HG02763 (cell line): ENCODE measurements at regions not wholly inside any gene's neighbourhood (a gene's known extent, or its start where the extent isn't known, plus 50 kb on each side); places are given as distances from the start of the nearest gene placed in this dataset.
"Not testable (repeated sequence)": the region's sequence is repeated elsewhere in the genome, so short reads cannot be mapped to it uniquely, and the experiment has no call there.

Experiments
- ATAC-seq: cut with Tn5 transposase; IDR thresholded peaks from one replicate; pipeline ENCODE4 v1.9.1; 2021; ENCODE audit warnings: mild to moderate bottlenecking, moderate library complexity; ENCODE audit not compliant: unreplicated experiment

GRCh38 chr14:106642971-106643370, 1116.6 kb downstream of the TMEM121 start:
- not testable (repeated sequence) for ATAC-seq

DNA sequence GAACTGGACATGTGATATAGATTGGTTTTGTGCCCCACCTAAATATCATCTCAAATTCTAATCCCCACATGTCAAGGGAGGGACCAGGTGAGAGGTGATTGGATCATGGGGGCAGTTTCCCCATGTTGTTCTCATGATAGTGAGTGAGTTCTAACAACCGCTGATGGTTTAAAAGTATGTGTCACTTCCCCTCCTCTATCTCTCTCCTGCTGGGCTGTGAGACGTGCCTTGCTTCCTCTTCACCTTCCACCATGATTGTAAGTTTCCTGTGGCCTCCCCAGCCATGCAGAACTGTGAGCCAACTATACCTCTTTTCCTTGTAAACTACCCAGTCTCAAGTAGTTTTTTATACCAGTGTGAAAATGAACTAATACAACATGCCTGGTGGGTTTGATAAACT, 1122.5 kb downstream of the TMEM121 start:
- ATAC-seq, result not testable (repeated sequence)

GRCh38 chr14:106651016-106651415, 1124.6 kb downstream of the TMEM121 start:
- no peak for ATAC-seq

- ATAC-seq, result no peak
Measured at GRCh38 chr14:106652494-106652893, 1126.1 kb downstream of the TMEM121 start.

DNA sequence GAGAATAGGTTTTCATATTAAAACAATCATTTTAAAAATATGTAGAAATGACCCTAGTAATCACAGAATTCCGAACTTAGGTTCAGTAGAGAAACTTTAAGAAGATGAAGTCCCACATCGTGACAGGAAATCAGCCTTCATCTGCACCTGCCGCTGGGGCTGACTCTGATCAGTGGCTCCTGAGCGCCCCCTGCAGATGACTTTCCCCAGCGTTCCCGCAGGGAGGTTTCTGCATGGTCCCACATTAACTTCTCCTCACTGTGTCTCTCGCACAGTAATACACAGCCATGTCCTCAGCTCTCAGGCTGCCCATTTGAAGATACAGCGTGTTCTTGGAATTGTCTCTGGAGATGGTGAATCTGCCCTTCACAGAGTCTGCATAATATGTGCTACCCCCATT, 1131.1 kb downstream of the TMEM121 start:
- no peak for ATAC-seq

DNA sequence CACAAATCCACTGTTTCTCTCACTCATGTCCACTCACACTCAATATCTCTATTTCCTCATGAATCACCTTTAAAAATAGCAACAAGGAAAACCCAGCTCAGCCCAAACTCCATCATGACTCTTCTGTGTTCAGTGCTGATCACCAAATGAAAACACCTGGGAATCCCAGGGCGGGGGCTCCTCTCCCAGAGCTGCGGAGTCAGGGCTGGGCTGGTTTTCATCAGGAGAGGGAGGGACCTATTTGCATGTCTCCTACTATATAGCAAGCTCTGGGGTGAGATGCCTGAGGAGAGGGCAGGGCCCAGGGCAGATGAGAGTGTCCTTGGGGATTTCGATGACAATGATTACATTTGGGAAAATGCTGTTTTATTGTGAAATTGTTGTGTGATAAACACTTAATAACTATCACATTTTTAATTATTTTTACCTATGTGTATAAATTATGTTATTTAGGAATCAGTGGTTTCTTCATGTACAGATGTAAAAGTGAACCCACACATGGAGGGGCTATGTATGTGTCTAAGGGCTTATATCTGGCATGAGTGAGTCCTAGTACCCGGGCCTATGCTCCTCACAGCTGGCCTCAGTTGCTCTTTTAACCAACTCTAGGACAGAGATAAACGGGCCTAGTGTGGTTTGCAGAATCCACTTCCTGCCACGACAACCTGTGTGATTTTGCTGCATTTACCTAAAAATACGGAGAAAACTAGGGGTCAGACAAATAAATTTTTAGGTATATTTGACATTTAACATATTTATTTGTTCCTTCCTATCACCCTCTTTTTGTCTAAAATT, 1131.9 kb downstream of the TMEM121 start:
- ATAC-seq, result not testable (repeated sequence)

DNA sequence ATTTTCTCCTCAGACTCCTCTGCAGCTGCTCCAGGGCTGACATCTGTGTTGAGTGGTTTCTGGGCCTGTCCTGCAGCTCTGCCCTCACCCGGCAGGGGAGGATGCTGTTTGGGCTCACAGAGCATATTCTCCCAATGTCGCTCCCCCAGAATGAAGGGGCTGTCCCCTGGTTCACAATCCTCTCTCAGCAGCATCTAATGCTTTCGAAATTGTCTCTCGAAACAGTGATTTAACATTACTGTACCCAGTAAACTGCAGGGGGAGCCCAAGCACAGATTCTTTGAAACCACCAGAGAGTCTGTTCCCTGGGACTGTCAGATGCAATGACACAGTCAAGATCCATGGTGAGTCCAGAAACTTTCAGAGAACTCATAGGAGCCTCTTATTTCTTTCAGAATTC, 1135.2 kb downstream of the TMEM121 start:
- ATAC-seq, result not testable (repeated sequence)

- no peak for ATAC-seq
Measured at GRCh38 chr14:106662936-106663550, 1136.7 kb downstream of the TMEM121 start.

DNA sequence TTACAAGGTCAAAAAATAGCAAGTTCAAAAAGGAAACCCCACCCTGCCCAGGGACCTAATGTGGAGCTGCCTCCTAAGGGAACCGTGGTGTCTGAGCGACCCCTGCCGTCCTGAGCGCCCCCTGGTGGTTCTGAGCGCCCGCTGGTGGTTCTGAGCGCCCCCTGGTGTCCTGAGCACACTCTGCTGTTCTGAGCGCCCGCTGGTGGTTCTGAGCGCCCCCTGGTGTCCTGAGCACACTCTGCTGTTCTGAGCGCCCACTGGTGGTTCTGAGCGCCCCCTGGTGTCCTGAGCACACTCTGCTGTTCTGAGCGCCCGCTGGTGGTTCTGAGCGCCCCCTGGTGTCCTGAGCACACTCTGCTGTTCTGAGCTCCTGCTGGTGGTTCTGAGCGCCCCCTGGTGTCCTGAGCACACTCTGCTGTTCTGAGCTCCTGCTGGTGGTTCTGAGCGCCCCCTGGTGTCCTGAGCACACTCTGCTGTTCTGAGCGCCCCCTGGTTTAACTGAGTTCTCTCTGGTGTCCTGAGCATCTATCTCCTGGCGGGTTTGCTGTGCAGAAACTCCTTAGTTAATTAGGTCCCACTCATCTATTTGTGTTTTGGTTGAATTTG, 1137.5 kb downstream of the TMEM121 start:
- peak; percentile 63 for ATAC-seq

GRCh38 chr14:106665814-106666213, 1139.4 kb downstream of the TMEM121 start:
- no peak for ATAC-seq

- no peak for ATAC-seq
Measured at GRCh38 chr14:106666341-106666740, 1140.0 kb downstream of the TMEM121 start.

- ATAC-seq, result no peak
Measured at GRCh38 chr14:106670011-106670410, 1143.6 kb downstream of the TMEM121 start.

DNA sequence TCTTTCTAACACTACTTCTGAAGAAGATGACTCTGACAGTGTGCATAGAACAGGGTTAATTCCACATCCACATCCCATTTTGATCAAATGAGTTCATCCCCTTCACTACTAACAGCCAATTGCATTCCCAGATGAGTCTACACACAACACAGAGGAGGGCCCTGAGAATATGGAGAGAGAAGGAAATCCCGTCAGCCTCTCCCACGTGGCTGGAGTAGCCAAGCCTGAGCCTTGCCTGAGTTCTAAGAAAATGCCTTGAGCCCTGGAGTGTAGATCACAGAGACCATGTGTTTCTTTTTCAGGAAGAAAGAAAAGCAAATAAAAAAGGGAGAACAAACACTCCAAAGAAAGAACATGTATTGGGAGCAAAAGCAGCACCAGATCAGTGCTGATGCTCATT, 1147.7 kb downstream of the TMEM121 start:
- not testable (repeated sequence) for ATAC-seq

- not testable (repeated sequence) for ATAC-seq
Measured at GRCh38 chr14:106674509-106675125, 1148.2 kb downstream of the TMEM121 start.

DNA sequence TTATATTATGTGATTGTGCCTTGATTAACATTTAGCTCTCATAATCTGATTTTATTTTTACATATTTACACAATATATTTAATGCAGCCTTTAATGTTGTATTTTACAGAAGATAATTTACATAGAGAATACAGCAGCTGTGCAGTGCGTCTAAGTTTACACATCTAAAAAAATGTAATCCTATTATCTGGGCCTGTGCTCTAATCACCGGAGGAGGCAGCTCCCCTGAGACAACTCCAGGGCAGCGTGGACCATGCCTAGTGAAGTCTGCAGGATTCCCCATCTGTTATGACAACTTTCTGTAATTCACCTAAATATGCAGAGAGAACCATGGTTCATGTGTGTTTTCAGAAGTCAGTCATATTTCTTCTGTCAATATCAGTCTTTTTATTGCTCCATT, 1149.3 kb downstream of the TMEM121 start:
- ATAC-seq, result not testable (repeated sequence)

DNA sequence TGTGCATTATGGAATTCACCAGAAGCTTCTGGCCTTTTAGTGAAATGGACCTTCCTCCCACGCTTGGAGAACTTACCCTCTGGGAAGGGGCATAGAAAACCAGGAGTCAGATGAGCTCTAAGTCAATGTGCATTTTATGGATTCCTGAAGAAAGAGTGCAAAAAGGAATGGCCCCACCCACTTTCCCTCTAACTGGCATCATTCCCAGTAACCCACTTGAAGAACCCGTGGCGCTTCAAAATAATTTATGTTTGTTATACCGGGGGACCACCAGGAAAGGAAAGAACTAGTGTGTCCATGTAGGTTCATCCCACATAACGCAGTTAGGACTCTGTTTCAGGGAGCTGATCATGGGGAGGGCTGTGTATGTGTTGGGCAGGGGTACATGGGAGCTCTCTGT, 1153.4 kb downstream of the TMEM121 start:
- ATAC-seq, result no peak

- ATAC-seq, result no peak
Measured at GRCh38 chr14:106681161-106681560, 1154.8 kb downstream of the TMEM121 start.

DNA sequence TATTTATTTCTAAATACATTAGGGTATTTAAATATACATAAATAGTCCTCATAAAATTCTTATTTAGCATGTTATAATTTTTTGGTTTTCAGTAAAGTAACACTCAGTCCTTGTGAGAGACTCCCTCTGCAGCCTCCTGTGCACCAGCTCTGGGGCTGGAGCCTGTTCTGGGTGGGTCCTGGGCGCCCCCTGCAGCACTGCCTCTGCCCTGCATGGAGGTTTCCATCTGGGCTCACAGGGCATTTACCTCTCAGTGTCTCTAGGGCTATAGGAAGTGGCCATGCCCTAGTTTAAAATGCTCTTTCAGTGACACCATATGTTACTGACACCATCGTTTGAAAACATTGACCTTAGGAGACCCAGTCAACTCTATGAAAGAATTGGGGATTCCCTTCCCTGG, 1155.2 kb downstream of the TMEM121 start:
- ATAC-seq, result no peak

GRCh38 chr14:106683631-106684030, 1157.2 kb downstream of the TMEM121 start:
- ATAC-seq, result no peak

- ATAC-seq, result no peak
Measured at GRCh38 chr14:106686533-106686932, 1160.2 kb downstream of the TMEM121 start.

GRCh38 chr14:106690333-106690891, 1164.0 kb downstream of the TMEM121 start:
- no peak for ATAC-seq
